Activated CD4-positive, alpha-beta T cell treated with anti-CD3 and anti-CD28 coated beads for 1 hour (primary cell): ENCODE measurements at regions not wholly inside any gene's neighbourhood (a gene's known extent, or its start where the extent isn't known, plus 50 kb on each side); places are given as distances from the start of the nearest gene placed in this dataset.
"Not testable (repeated sequence)": the region's sequence is repeated elsewhere in the genome, so short reads cannot be mapped to it uniquely, and the experiment has no call there.

Source experiments
- DNase-seq: peaks from one replicate; pipeline ENCODE4 v3.0.0-alpha.2; 2020

DNA sequence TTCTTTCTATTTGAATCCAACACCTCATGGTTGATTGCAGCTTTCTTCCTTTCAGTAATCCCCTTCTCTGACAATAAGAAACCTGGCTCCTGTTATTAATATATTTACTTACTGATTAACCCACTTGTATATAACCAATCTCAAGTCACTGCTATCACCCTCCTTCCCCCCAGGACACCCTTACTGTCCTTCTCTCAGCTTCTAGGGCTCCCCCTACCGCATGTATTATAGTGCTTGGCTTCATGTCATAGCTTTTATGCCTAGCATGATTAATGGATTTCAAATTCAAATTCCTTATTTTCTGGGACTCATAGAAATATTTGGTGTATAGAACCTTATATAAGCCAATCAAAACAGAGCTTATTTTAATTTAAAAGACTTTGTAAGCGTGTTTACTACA is 75.7 kb upstream of the BNIP2 start:
- DNase-seq: no peak

DNA sequence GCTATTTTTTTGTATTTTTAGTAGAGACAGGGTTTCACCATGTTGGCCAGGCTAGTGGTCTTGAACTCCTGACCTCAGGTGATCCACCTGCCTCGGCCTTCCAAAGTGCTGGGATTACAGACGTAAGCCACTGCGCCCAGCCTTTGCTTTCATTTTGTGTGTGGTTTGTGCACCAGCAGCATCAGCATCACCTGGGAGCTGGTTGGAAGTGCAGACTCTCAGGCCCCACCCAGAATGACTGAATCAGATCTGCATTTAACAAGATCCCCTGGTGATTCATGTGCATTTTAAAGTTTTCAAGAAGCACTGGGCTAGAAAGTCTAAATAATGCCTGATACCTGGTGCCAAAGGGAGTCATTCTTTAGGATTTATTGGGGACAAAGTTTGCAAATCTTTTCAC is 73.4 kb upstream of the BNIP2 start:
- DNase-seq: no peak

DNA sequence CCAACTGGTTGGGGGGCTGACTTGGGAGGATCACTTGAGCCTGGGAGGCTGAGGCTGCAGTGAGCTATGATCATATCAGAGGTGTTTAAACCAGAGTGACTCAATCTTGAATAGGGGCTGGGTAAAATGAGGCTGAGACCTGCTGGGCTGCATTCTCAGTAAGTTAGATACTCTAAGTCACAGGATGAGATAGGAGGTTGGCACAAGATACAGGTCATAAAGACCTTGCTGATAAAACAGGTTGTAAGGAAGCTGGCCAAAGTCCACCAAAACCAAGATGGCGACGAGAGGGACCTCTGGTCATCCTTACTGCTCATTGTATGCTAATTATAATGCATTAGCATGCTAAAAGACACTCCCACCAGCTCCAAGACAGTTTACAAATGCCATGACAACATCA is 71.1 kb upstream of the BNIP2 start:
- not testable (repeated sequence) for DNase-seq

DNA sequence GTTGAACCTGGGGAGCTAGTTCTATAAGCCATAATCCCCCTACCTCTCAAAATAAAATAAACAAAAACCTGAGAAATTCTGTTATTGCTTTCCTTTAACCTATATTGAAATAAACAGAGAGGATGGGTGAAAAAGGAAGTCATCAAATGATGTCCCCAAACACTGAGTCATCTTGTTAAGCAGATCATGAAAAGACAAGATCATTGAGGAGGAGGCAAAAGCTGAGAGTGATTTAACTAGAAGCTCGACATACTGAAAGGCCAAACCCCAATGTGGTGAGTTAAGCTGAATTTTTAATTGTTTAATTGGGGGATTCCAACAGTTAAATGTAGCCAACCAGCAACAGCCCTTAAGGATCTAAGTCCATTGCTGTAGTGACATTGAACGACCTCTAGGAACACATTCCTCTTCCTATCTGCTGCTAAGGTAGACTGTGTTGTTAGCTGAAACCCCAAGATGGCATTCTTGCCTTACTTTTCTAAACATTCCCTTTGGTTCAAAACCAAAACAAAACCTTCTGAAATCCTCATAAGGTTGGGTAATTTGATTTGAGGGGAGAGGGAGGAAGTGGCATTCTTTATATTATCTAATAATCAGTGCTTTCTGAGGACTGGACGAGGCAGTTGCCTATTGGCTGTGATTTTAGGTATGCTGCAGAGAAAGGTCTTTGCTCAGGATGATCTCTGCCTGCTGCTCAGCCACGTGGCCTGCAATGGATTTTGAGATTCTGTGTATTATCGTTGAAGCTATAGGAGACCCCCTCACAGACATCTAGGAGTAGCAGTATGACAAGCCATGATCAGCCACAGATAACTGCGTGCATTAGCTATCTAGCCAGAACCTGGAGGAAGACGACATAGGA is 62.7 kb upstream of the BNIP2 start:
- DNase-seq: no peak

DNA sequence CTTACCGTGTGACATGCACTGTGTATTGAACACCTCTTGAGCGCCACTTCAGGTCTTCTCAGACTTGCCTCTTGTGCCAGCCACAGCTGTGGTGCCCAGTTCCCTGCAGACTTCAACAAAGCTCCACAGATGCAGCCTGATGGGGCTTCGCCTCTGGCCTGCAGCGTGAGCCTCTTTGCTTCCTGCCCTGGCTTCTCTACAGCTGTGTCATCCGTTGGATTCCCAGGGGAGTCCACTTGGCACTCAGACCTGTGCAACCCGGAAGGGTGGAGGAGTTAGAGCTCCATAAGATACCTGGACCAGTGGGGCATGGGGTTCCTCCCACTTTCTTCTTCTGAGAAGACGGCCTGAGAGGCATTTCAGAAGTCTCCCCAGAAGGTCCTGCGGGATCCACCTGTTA is 57.7 kb upstream of the BNIP2 start:
- no peak for DNase-seq

DNA sequence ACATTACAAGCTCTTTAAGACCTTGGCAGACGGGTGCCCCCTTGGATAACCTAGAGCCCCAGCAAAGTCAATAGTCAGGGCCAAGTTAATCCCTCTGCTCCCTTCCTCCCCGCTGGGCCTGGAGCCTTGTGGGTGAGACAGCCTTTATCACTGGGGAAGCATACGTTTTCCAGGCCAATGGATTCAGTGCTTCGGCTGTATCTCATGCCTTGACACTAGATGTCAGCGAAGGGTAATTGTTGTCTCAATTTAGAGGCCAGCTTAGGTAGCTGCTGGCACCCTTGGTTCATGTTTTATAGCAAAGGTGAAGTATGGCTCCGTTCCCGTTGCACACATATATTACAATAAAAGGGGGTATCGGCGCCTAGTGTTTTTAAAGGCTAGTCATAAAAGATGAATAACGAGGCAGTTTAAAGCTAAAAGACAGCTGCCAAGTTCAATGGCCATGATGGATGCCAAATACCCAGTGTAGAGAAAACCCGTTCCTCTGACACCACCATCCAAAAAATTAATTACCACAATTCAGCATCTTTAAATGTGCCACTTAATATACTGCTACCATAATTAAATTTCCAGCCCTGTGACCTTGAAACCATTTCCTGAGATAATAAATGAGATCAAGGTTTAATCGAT is 52.3 kb upstream of the BNIP2 start:
- DNase-seq: no peak

DNA sequence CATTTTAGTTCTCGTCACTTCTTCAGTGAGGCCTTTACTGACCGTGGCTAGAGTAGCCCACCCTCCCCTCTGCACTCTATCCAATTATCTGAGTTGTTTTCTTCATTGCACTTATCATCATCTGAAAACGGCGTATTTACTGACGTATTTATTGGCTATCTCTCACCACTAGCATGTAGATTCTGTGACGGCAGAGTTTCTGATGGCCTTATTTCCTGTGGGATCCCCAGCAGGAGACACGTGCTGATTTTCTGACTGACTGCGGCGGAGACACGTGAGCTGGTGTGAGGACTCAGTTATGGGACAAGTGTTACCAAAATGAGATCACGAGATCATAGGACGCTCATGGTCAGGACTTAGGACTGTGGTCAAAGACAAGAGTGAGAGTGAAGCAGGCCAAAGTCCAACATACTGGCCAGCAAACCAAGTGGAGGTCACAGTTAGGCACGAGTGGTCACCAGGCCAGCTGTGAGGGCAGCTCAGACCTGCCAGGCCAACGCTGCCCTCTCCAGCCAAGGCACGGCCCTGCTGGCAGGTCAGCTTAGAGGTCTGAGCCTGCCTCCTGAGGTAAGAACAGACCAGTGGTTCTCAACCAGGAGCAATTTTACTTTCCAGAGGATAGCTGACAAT is 50.6 kb upstream of the BNIP2 start:
- DNase-seq: no peak
